ENCODE measurements at regions not wholly inside any gene's neighbourhood (a gene's known extent, or its start where the extent isn't known, plus 50 kb on each side); places are given as distances from the start of the nearest gene placed in this dataset.
"Not testable (repeated sequence)": the region's sequence is repeated elsewhere in the genome, so short reads cannot be mapped to it uniquely, and the experiment has no call there.

GRCh38 chr6:15818491-15818890, 155.7 kb upstream of the DTNBP1 start:
- H3K4me3 ChIP-seq, result no peak overlapping the region
- no peaks in the 10 kb centered on the region for H3K36me3 ChIP-seq (ENCODE audit: insufficient read depth in 1 of 2, low read depth in 1 of 2)
- ATAC-seq (no peak), DNase-seq (no peak)
- H3K27me3 ChIP-seq (ENCODE audit: insufficient read depth in 3 of 3, low read length in 2 of 3), result no peaks in the 10 kb centered on the region
- no peak overlapping the region for H3K27ac ChIP-seq
- intact Hi-C loops (cut with DNase I), result no loop called here
- TF ChIP-seq, protein P1, sequence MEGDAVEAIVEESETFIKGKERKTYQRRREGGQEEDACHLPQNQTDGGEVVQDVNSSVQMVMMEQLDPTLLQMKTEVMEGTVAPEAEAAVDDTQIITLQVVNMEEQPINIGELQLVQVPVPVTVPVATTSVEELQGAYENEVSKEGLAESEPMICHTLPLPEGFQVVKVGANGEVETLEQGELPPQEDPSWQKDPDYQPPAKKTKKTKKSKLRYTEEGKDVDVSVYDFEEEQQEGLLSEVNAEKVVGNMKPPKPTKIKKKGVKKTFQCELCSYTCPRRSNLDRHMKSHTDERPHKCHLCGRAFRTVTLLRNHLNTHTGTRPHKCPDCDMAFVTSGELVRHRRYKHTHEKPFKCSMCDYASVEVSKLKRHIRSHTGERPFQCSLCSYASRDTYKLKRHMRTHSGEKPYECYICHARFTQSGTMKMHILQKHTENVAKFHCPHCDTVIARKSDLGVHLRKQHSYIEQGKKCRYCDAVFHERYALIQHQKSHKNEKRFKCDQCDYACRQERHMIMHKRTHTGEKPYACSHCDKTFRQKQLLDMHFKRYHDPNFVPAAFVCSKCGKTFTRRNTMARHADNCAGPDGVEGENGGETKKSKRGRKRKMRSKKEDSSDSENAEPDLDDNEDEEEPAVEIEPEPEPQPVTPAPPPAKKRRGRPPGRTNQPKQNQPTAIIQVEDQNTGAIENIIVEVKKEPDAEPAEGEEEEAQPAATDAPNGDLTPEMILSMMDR (IDR thresholded peaks at IDR 0.05), result no peak
- WGBS, 3 donors, result 66 to 75% (median 73%) methylated on average over 2 of the region's 2 CpGs
- no peaks in the 10 kb centered on the region for H3K4me1 ChIP-seq
- H3K9me3 ChIP-seq, result no peaks in the 10 kb centered on the region

- TF ChIP-seq, protein P1 (IDR thresholded peaks at IDR 0.05), result no peak
- Histone ChIP-seq H3K27ac (no peak overlapping the region), H3K9me3 (no peaks in the 10 kb centered on the region), H3K27me3 (ENCODE audit: insufficient read depth in 3 of 3, low read length in 2 of 3) (no peaks in the 10 kb centered on the region), H3K4me3 (no peak overlapping the region), H3K4me1 (no peaks in the 10 kb centered on the region), H3K36me3 (ENCODE audit: insufficient read depth in 1 of 2, low read depth in 1 of 2) (no peaks in the 10 kb centered on the region)
- 84 to 90% (median 87%) methylated on average over 7 of the region's 7 CpGs for WGBS, 3 donors
- intact Hi-C loops (cut with DNase I), result no loop called here
- no peak for DNase-seq
- no peak for ATAC-seq
Observed at GRCh38 chr6:15818044-15818443, 155.2 kb upstream of the DTNBP1 start.

- TF ChIP-seq, protein P1 (IDR thresholded peaks at IDR 0.05), result no peak
Observed at GRCh38 chr6:15817100-15817499, 154.3 kb upstream of the DTNBP1 start.

GRCh38 chr6:15816661-15817060, 153.8 kb upstream of the DTNBP1 start:
- H3K27ac ChIP-seq, result no peak overlapping the region
- no peaks in the 10 kb centered on the region for H3K36me3 ChIP-seq (ENCODE audit: insufficient read depth in 1 of 2, low read depth in 1 of 2)
- intact Hi-C loops (cut with DNase I), result no loop called here
- TF ChIP-seq, protein P1 (IDR thresholded peaks at IDR 0.05), result no peak
- no peak for DNase-seq
- 82 to 92% (median 91%) methylated on average over 2 of the region's 2 CpGs for WGBS, 3 donors
- H3K27me3 ChIP-seq (ENCODE audit: insufficient read depth in 3 of 3, low read length in 2 of 3), result no peaks in the 10 kb centered on the region
- H3K4me1 ChIP-seq, result no peaks in the 10 kb centered on the region
- no peak overlapping the region for H3K4me3 ChIP-seq
- ATAC-seq, result no peak
- H3K9me3 ChIP-seq, result no peaks in the 10 kb centered on the region

More at GRCh38 chr6:15817100-15817499, 154.3 kb upstream of the DTNBP1 start:
- intact Hi-C loops (cut with DNase I), result no loop called here
- Histone ChIP-seq H3K9me3 (no peaks in the 10 kb centered on the region), H3K36me3 (ENCODE audit: insufficient read depth in 1 of 2, low read depth in 1 of 2) (no peaks in the 10 kb centered on the region), H3K4me3 (no peak overlapping the region), H3K4me1 (no peaks in the 10 kb centered on the region), H3K27ac (no peak overlapping the region), H3K27me3 (ENCODE audit: insufficient read depth in 3 of 3, low read length in 2 of 3) (no peaks in the 10 kb centered on the region)
- WGBS, 3 donors, result 89 to 90% (median 90%) methylated on average over 4 of the region's 4 CpGs
- DNase-seq (no peak), ATAC-seq (no peak)

DNA sequence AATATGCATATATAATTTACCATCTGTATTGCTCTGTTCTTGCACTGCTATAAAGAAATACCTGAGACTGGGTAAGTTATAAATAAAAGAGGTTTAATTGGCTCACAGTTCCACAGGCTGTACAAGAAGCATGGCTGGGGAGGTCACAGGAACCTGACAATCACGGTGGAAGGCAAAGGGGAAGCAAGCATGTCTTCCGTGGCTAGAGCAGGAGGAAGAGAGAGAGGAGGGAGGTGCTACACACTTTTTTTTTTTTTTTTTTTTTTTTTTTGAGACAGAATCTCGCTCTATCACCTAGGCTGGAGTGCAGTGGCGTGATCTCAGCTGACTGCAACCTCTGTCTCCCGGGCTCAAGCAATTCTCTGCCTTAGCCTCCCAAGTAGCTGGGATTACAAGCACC, 150.9 kb upstream of the DTNBP1 start:
- ATAC-seq; H3K9me3 ChIP-seq; H3K4me3 ChIP-seq; H3K4me1 ChIP-seq; H3K27me3 ChIP-seq (ENCODE audit: insufficient read depth in 3 of 3, low read length in 2 of 3); DNase-seq; intact Hi-C loops (cut with DNase I); H3K27ac ChIP-seq; H3K36me3 ChIP-seq (ENCODE audit: insufficient read depth in 1 of 2, low read depth in 1 of 2): not testable (repeated sequence)
- 72 to 77% (median 75%) methylated on average over 4 to 5 of the region's 5 CpGs for WGBS, 3 donors
